ENCODE measurements at regions not wholly inside any gene's neighbourhood (a gene's known extent, or its start where the extent isn't known, plus 50 kb on each side); places are given as distances from the start of the nearest gene placed in this dataset.

- no peak overlapping the region for H3K4me3 ChIP-seq (replicated peaks in 1 of 3; ENCODE audit: low read depth in 2 of 3, low read length in 3 of 3)
- H3K27me3 ChIP-seq (ENCODE audit: control insufficient read depth in 2 of 2, insufficient read depth in 2 of 2, low read length in 2 of 2) = no peaks in the 10 kb centered on the region
- Mint-ChIP-seq H3K4me1 (no peaks in the 10 kb centered on the region), H3K36me3 (no peaks in the 10 kb centered on the region), H3K9me3 (peaks cover 0 to 4% (median 0%) of the 10 kb centered on the region in 7 donors), H3K4me3 (no peak overlapping the region), H3K27me3 (ENCODE audit: low read depth in 3 of 3) (no peaks in the 10 kb centered on the region), H3K27ac (no peak overlapping the region)
- no peak overlapping the region for H2AFZ ChIP-seq (ENCODE audit: insufficient read depth, low read depth, low read length, poor library complexity, severe bottlenecking)
- H3K36me3 ChIP-seq (replicated peaks in 1 of 2; ENCODE audit: control insufficient read depth in 1 of 2, insufficient read depth in 2 of 2, low read length in 2 of 2) = no peaks in the 10 kb centered on the region
- peak; percentile 26 to 59 (median 27) for DNase-seq
- no peak overlapping the region for H3K9ac ChIP-seq (ENCODE audit: insufficient read depth, low read length, poor library complexity, severe bottlenecking)
- intact Hi-C loops (cut with micrococcal nuclease) = no loop called here
- H3K27ac ChIP-seq (ENCODE audit: low read depth in 1 of 2, low read length in 2 of 2) = no peak overlapping the region
- no peaks in the 10 kb centered on the region for H3K79me2 ChIP-seq (ENCODE audit: insufficient read depth, low read length)
- H4K20me1 ChIP-seq (ENCODE audit: insufficient read depth, low read length) = no peaks in the 10 kb centered on the region
- no peaks in the 10 kb centered on the region for H3K4me1 ChIP-seq (ENCODE audit: control insufficient read depth in 1 of 2, insufficient read depth in 2 of 2, low read length in 2 of 2)
- H3K4me2 ChIP-seq (replicated peaks; ENCODE audit: extremely low read depth, low read length, poor library complexity, severe bottlenecking) = no peak overlapping the region
- TF ChIP-seq CTCF (IDR thresholded peaks at IDR 0.05) = no peak
- no CpG with 5 or more reads among the region's 2 CpGs for WGBS (ENCODE audit: insufficient coverage)
- H3K9me3 ChIP-seq (replicated peaks in 1 of 2; ENCODE audit: control insufficient read depth in 1 of 2, insufficient read depth in 1 of 2, low read length in 2 of 2) = no peaks in the 10 kb centered on the region
Observed at GRCh38 chr21:28151758-28152157, 840.9 kb downstream of the LTN1 start.

GRCh38 chr21:28150778-28151177 lies 841.9 kb downstream of the LTN1 start:
- Histone ChIP-seq H3K79me2 (ENCODE audit: insufficient read depth, low read length) (no peaks in the 10 kb centered on the region), H3K4me1 (ENCODE audit: control insufficient read depth in 1 of 2, insufficient read depth in 2 of 2, low read length in 2 of 2) (no peaks in the 10 kb centered on the region), H4K20me1 (ENCODE audit: insufficient read depth, low read length) (no peaks in the 10 kb centered on the region), H3K4me2 (replicated peaks; ENCODE audit: extremely low read depth, low read length, poor library complexity, severe bottlenecking) (no peak overlapping the region), H3K9me3 (replicated peaks in 1 of 2; ENCODE audit: control insufficient read depth in 1 of 2, insufficient read depth in 1 of 2, low read length in 2 of 2) (no peaks in the 10 kb centered on the region), H3K27ac (ENCODE audit: low read depth in 1 of 2, low read length in 2 of 2) (no peak overlapping the region), H3K9ac (ENCODE audit: insufficient read depth, low read length, poor library complexity, severe bottlenecking) (no peak overlapping the region), H3K4me3 (replicated peaks in 1 of 3; ENCODE audit: low read depth in 2 of 3, low read length in 3 of 3) (no peak overlapping the region), H3K27me3 (ENCODE audit: control insufficient read depth in 2 of 2, insufficient read depth in 2 of 2, low read length in 2 of 2) (no peaks in the 10 kb centered on the region), H2AFZ (ENCODE audit: insufficient read depth, low read depth, low read length, poor library complexity, severe bottlenecking) (no peak overlapping the region), H3K36me3 (replicated peaks in 1 of 2; ENCODE audit: control insufficient read depth in 1 of 2, insufficient read depth in 2 of 2, low read length in 2 of 2) (no peaks in the 10 kb centered on the region)
- Mint-ChIP-seq H3K27me3 (ENCODE audit: low read depth in 3 of 3) (no peaks in the 10 kb centered on the region), H3K4me1 (no peaks in the 10 kb centered on the region), H3K36me3 (no peaks in the 10 kb centered on the region), H3K9me3 (peaks cover 0 to 4% (median 0%) of the 10 kb centered on the region in 7 donors), H3K27ac (no peak overlapping the region), H3K4me3 (no peak overlapping the region)
- no CpG with 5 or more reads among the region's 2 CpGs for WGBS (ENCODE audit: insufficient coverage)
- intact Hi-C loops (cut with micrococcal nuclease) = no loop called here
- no peak for TF ChIP-seq CTCF (IDR thresholded peaks at IDR 0.05)
- no peak for DNase-seq
